Esophagus mucosa (tissue), 1 donor: ENCODE measurements at regions not wholly inside any gene's neighbourhood (a gene's known extent, or its start where the extent isn't known, plus 50 kb on each side); places are given as distances from the start of the nearest gene placed in this dataset.
A peak's percentile ranks its signal among the peaks of the same experiment; 100 is the strongest.
"Not testable (repeated sequence)": the region's sequence is repeated elsewhere in the genome, so short reads cannot be mapped to it uniquely, and the experiment has no call there.

Experiments
- ATAC-seq: fragments of 200-7000 bp; cut with Tn5 transposase; one replicate; pipeline ENCODE4 v1.9.1; 2020
- donor health status: DM: yes; HTN: yes; CAD: no.

DNA sequence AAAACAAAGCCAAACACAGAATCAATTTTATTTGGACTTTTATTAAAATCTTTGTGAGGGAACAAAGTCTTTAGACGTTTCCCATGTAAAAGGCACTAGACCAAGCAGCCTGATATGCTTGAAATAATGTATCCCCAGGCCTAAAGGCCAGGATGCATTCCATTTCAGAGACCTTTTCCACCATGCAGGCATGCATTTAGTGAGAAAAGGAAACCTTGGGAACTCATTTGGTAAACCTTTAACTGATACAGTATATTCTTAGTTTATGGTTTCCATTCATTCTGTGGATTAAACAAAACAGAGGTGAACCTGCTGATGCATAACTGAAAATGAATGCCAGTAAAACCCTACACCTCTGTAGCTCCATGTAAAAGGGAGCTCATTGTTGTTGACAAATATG is 600.0 kb downstream of the NR2F1-AS1 start:
- no peak for ATAC-seq

GRCh38 chr5:92980491-92980890 is 600.5 kb downstream of the NR2F1-AS1 start:
- no peak for ATAC-seq

GRCh38 chr5:92979716-92980115 is 601.3 kb downstream of the NR2F1-AS1 start:
- ATAC-seq: no peak

- no peak for ATAC-seq
These were observed 603.0 kb downstream of the NR2F1-AS1 start for GRCh38 chr5:92977846-92978540.

DNA sequence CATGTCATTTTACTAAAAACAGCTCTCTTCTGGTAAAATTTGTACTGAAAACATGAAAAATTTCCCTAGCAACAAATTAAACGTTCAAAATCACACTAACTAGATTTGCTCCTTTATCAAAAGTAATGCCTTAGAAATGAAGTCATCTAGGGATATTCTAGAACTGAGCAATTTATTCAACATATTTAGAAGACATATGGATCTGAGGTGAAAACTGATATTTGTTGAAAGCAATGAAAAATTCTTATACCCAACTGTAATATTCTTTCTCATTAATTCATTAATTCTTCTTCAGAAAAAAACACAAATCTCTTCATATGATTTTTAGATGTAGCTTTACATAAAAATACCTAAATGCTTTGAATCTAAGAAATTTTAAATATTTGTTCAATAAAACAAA is 604.9 kb downstream of the NR2F1-AS1 start:
- no peak for ATAC-seq

- ATAC-seq: no peak
These were observed 611.2 kb downstream of the NR2F1-AS1 start for GRCh38 chr5:92969781-92970237.

- ATAC-seq: no peak
These were observed 611.7 kb downstream of the NR2F1-AS1 start for GRCh38 chr5:92969191-92969780.

GRCh38 chr5:92963800-92964199 is 617.2 kb downstream of the NR2F1-AS1 start:
- ATAC-seq: no peak

- no peak for ATAC-seq
These were observed 618.3 kb downstream of the NR2F1-AS1 start for GRCh38 chr5:92962752-92963151.

DNA sequence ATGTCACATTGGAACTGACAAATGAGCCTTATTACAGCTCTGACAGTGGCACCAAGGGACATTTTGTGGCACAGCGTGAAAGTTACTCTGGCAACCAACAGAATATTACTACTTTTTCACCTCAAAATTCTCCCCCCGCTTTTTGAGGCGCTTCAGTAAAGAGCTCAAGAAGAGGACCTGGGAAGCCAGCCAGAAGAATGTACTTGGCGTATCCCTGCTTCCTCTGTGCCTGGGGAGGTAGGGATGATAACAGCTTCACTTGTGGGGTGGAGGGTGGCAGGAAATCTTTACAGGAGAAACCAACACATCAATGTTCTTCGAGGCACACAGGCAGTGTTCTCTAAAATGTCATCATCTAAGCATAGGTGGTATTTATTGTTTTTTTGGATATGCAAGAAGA is 624.1 kb downstream of the NR2F1-AS1 start:
- ATAC-seq: no peak

DNA sequence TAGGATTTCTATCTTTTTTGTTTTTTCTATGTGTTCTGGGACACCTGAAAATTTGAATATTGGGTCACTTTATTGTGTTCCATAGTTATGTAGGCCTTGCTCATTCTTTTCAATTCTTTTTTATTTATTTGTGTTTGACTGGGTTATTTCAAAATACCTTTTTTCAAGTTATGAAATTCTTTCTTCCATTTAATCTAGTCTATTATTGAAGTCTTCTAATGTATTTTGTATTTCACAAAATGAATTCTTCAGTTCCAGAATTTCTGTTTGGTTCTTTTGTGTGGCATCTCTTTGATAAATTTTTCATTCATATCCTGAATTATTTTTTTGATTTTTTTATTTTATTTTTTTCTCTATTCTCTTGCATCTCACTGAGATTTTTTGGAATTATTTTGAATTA is 628.8 kb downstream of the NR2F1-AS1 start:
- no peak for ATAC-seq

- ATAC-seq: no peak
These were observed 629.3 kb downstream of the NR2F1-AS1 start for GRCh38 chr5:92951746-92952145.

DNA sequence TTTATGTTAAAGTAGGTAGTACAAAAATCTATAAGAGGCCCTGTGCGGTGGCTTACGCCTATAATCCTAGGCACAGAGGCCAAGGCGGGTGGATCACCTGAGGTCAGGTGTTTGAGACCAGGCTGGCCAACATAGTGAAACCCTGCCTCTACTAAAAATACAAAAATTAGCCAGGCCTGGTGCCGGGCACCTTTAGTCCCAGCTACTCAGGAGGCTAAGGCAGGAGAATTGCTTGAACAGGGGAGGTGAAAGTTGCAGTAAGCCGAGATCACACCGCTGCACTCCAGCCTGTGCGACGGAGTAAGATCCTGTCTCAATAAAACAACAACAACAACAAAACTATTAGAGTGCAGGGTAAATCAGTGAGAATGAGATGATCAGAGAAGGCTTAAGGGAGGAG is 634.5 kb downstream of the NR2F1-AS1 start:
- ATAC-seq: no peak

GRCh38 chr5:92945605-92946097 is 635.4 kb downstream of the NR2F1-AS1 start:
- no peak for ATAC-seq

DNA sequence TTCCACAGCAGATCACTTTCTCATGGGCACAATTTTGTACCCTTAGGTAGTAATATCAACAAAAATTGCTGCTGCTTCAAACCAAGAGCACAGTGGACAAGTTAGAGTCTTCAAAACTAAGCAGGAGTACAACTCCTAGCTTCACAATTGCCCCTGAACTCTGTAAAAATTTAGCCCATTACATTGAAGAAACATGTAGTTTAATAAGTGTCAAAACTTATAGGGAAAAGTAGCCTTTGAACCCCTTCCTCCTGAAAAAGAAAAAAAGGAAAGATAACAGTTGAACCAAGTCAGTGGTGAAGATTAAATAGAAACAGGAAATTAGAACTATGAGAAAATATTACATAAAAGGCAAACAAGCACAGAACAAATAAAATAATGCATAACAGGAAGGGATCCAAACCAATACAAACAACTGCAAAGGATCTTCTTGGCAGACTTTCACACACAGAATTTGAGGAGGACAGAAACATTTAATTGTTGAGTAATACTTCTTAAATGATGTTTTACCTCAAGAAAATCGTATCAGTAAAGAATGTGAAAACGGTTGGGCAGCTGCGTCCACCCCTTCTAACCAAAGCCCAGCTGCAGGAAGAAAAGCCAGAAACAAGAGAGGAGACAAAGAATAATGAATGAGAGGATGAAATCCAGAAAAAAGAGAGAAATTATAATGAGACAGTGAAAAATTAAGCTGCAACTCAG is 636.0 kb downstream of the NR2F1-AS1 start:
- no peak for ATAC-seq

- ATAC-seq: no peak
These were observed 636.7 kb downstream of the NR2F1-AS1 start for GRCh38 chr5:92944337-92944736.

- no peak for ATAC-seq
These were observed 638.3 kb downstream of the NR2F1-AS1 start for GRCh38 chr5:92942762-92943161.

DNA sequence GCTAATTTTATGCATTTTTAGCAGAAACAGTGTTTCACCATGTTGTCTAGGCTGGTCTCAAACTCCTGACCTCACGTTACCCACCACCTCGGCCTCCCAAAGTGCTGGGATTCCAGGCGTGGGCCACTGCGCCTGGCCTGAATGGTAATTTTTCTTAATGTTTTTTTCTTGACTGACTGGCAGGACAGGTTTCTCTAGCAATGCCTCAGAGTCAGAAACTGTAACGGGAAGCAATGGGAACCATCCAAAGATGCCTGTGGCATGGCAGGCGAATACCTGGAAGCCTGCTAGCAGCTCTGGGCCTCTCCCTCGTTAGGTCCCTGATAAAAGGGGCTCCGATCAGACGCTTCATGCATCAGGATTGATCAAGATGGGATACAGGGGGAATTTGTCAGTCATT is 639.2 kb downstream of the NR2F1-AS1 start:
- no peak for ATAC-seq

GRCh38 chr5:92939428-92939827 is 641.6 kb downstream of the NR2F1-AS1 start:
- ATAC-seq: no peak

- ATAC-seq: not testable (repeated sequence)
These were observed 643.6 kb downstream of the NR2F1-AS1 start for GRCh38 chr5:92937396-92937795.

DNA sequence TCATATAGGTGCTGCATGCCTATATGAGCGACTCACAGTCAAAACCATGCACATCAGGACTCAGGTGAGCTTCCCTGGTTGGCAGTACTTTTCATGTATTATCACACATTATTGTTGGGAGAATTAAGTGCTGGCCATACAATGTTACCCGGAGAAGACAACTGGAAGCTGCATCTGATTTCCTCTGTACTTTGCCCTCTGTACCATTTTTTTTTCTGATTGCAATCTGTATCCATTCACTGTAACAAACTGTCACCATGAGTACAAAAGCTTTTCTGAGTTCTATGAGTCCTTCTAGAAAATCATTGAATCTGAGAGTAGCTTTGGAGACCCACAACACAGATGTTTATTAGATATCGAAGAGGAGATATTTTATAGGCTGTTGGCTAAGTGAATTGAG is 651.0 kb downstream of the NR2F1-AS1 start:
- no peak for ATAC-seq

- peak; percentile 43 for ATAC-seq
These were observed 653.7 kb downstream of the NR2F1-AS1 start for GRCh38 chr5:92927291-92927778.

GRCh38 chr5:92923885-92924284 is 657.1 kb downstream of the NR2F1-AS1 start:
- ATAC-seq: no peak
